Stimulated activated CD4-positive, alpha-beta T cell treated with anti-CD3 and anti-CD28 coated beads, Interleukin-4, amount 100 ng/mL, for 24 hours (primary cell): ENCODE measurements at regions not wholly inside any gene's neighbourhood (a gene's known extent, or its start where the extent isn't known, plus 50 kb on each side); places are given as distances from the start of the nearest gene placed in this dataset.

Source experiments
- DNase-seq: peaks from one replicate; pipeline ENCODE4 v3.0.0-alpha.2; 2020

DNA sequence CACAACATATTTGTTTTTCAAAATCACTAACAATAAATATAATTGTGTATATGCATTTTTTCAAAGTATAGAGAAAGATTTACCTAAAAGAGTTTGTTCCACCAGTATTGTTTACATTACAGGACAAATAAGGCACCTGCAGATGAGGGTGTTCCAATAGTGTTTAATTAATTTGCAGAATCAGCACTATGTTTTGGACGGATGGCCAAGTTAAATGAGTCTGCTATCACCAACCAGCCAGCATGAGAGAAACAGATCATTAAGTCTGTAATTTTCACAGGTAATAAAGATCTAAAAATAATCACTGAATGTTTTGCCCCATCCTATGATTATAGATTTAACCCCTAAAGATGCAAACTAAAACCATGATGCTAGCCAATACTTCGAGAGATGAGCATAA lies 2247.0 kb downstream of the NCAM2 start:
- DNase-seq, result no peak

- DNase-seq, result no peak
These were observed 2225.7 kb downstream of the NCAM2 start for GRCh38 chr21:23223882-23224281.

- DNase-seq, result no peak
These were observed 2220.5 kb downstream of the NCAM2 start for GRCh38 chr21:23218667-23219066.

GRCh38 chr21:23217597-23217996 lies 2219.4 kb downstream of the NCAM2 start:
- no peak for DNase-seq

- DNase-seq, result no peak
These were observed 2217.1 kb downstream of the NCAM2 start for GRCh38 chr21:23215261-23215660.
